ENCODE measurements at regions not wholly inside any gene's neighbourhood (a gene's known extent, or its start where the extent isn't known, plus 50 kb on each side); places are given as distances from the start of the nearest gene placed in this dataset.

DNA sequence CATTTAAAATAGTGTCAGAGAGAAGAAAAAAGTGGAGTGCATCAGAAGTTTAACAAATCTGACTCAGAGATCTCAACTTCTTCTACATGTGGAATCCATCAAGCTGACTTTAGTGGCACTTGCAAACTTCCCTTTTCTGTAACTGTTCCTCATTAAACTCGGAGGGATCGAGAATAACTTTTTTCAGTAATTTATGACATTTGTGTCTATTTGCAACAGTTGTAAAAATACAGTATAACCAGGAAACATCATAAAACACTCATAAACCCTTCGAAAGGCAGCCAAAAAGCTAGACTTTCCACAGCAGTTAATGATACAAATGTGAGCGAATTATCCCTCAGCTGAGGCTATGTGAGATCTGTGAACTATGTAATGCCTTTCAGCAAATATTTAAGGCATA lies 1936.8 kb upstream of the SEL1L start:
- TF ChIP-seq, protein P1, sequence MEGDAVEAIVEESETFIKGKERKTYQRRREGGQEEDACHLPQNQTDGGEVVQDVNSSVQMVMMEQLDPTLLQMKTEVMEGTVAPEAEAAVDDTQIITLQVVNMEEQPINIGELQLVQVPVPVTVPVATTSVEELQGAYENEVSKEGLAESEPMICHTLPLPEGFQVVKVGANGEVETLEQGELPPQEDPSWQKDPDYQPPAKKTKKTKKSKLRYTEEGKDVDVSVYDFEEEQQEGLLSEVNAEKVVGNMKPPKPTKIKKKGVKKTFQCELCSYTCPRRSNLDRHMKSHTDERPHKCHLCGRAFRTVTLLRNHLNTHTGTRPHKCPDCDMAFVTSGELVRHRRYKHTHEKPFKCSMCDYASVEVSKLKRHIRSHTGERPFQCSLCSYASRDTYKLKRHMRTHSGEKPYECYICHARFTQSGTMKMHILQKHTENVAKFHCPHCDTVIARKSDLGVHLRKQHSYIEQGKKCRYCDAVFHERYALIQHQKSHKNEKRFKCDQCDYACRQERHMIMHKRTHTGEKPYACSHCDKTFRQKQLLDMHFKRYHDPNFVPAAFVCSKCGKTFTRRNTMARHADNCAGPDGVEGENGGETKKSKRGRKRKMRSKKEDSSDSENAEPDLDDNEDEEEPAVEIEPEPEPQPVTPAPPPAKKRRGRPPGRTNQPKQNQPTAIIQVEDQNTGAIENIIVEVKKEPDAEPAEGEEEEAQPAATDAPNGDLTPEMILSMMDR (IDR thresholded peaks at IDR 0.05) = no peak
- no peak for TF ChIP-seq ZFX (IDR thresholded peaks at IDR 0.05; ENCODE audit: borderline replicate concordance)

Measured in 22Rv1 (cell line).